Mucosa of stomach (tissue), 1 donor: ENCODE measurements at regions not wholly inside any gene's neighbourhood (a gene's known extent, or its start where the extent isn't known, plus 50 kb on each side); places are given as distances from the start of the nearest gene placed in this dataset.
"Not testable (repeated sequence)": the region's sequence is repeated elsewhere in the genome, so short reads cannot be mapped to it uniquely, and the experiment has no call there.

ENCODE experiments used
- H3K27me3 ChIP-seq: one replicate; pipeline ENCODE4 v1.7.0; 2013; ENCODE audit warnings: mild to moderate bottlenecking, low read length; ENCODE audit not compliant: control insufficient read depth, insufficient read depth
- H3K36me3 ChIP-seq: one replicate; pipeline ENCODE4 v1.7.0; 2013; ENCODE audit warnings: low read length; ENCODE audit not compliant: control insufficient read depth, insufficient read depth
- H3K4me1 ChIP-seq: one replicate; pipeline ENCODE4 v1.7.0; 2013; ENCODE audit warnings: mild to moderate bottlenecking, low read length; ENCODE audit not compliant: control insufficient read depth, insufficient read depth
- H3K4me3 ChIP-seq: one replicate; pipeline ENCODE4 v1.7.0; 2013; ENCODE audit warnings: low read length
- H3K9ac ChIP-seq: one replicate; pipeline ENCODE4 v1.7.0; 2013; ENCODE audit warnings: mild to moderate bottlenecking, low read length, moderate library complexity
- H3K9me3 ChIP-seq: one replicate; pipeline ENCODE4 v1.7.0; 2013; ENCODE audit warnings: mild to moderate bottlenecking, low read length, moderate library complexity; ENCODE audit not compliant: control insufficient read depth
- donor health status: Pancreatic carcinoma.

DNA sequence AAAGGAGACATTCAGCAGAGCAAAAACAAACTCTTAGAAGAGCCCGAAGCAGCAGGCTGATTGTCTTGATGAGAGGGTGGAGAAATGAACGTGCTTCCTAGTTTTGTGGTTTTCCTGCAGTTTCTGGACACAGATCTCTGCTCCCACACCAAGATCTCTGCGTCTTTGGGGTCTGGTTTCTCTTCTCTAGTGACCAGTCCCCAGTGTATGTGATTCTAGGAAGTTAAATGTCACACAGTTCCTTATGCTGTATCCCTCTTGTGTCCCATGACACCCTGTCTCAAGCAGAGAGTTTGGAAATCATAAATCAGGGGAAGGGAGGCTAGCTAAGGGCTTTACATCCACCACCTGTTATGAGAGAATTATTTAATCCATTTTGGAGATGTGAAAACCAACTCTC lies 55.4 kb upstream of the KLF14 start:
- Histone ChIP-seq H3K27me3 (peaks cover 4% of the 10 kb centered on the region), H3K36me3 (no peaks in the 10 kb centered on the region), H3K4me1 (no peaks in the 10 kb centered on the region), H3K4me3 (no peak overlapping the region), H3K9me3 (no peaks in the 10 kb centered on the region), H3K9ac (no peak overlapping the region)

GRCh38 chr7:130791746-130792145 lies 57.7 kb upstream of the KLF14 start:
- H3K9me3 ChIP-seq: no peaks in the 10 kb centered on the region
- H3K4me3 ChIP-seq: no peak overlapping the region
- H3K27me3 ChIP-seq: peaks cover 4% of the 10 kb centered on the region
- H3K4me1 ChIP-seq: no peaks in the 10 kb centered on the region
- H3K9ac ChIP-seq: no peak overlapping the region
- H3K36me3 ChIP-seq: no peaks in the 10 kb centered on the region

GRCh38 chr7:130793855-130794618 lies 60.0 kb upstream of the KLF14 start:
- no peaks in the 10 kb centered on the region for H3K9me3 ChIP-seq
- H3K27me3 ChIP-seq: peaks cover 4% of the 10 kb centered on the region
- no peak overlapping the region for H3K9ac ChIP-seq
- no peak overlapping the region for H3K4me3 ChIP-seq
- no peaks in the 10 kb centered on the region for H3K4me1 ChIP-seq
- no peaks in the 10 kb centered on the region for H3K36me3 ChIP-seq

DNA sequence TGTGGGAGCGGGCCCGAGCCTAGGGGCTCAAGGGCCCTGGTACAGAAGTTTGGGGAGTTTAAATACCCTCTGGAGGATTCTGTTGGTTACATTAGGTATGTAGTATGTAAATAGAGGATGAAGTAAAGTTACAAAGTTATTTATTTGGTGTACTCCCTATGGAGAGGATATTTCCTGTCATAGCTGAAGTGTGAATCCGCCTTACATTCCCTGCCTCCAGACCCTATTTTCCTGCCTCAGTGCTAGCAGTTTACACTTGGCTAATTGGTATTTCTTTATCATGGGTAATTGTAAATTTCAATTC lies 60.6 kb upstream of the KLF14 start:
- Histone ChIP-seq H3K4me3 (no peak overlapping the region), H3K9me3 (no peaks in the 10 kb centered on the region), H3K4me1 (no peaks in the 10 kb centered on the region), H3K27me3 (peaks cover 4% of the 10 kb centered on the region), H3K9ac (no peak overlapping the region), H3K36me3 (no peaks in the 10 kb centered on the region)

DNA sequence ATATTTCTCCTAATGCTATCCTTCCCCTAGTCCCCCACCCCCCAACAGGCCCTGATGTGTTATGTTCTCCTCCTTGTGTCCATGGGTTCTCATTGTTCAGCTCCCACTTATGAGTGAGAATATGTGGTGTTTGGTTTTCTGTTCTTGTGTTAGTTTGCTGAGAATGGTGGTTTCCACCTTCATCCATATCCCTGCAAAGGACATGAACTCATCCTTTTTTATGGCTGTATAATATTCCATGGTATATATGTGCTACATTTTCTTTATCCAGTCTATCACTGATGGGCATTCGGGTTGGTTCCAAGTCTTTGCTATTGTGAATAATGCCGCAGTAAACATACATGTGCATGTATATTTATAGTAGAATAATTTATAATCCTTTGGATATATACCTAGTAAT lies 62.4 kb upstream of the KLF14 start:
- H3K4me3 ChIP-seq, H3K9ac ChIP-seq, H3K9me3 ChIP-seq, H3K4me1 ChIP-seq, H3K36me3 ChIP-seq, H3K27me3 ChIP-seq: not testable (repeated sequence)

DNA sequence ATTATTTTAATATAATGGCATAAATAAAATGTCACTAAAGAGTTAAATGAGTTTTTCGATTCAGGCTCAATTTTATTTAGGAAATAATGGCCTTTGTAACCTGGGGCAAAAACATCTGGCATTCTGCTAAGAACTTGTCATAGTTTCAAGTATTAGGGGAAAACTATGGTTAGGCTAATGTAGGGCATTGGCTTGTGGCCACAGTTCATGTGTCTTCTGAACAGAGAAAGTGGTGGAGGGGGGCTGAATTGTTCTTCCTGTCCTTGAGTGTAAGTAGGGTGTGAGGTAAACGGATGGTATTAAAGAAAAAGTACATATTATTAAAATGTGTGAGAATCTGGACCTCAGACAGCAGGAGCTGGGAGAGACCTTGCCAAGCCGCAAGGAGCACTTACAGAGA lies 69.1 kb upstream of the KLF14 start:
- no peaks in the 10 kb centered on the region for H3K36me3 ChIP-seq
- no peaks in the 10 kb centered on the region for H3K9me3 ChIP-seq
- H3K4me1 ChIP-seq: no peaks in the 10 kb centered on the region
- H3K9ac ChIP-seq: no peak overlapping the region
- H3K27me3 ChIP-seq: no peaks in the 10 kb centered on the region
- H3K4me3 ChIP-seq: no peak overlapping the region

DNA sequence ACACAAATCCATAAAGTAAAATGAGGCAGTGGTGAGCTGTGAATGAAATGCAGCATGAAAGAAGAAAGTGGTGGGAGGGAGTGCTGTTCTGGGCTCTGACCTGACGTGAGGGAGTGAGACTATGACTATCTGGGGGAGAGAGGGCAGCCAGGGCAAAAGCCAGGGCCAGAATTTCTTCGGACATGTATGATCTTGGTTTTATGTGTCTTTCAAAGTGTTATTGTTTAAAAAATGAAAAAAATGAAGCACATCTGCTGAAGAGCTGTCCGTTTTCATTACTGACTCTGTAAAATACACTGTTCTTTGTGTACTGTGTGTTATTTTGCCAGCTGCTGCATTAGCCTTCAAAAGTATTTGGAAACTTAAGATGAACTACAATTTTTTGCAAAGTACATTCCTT lies 70.2 kb upstream of the KLF14 start:
- H3K4me1 ChIP-seq: no peaks in the 10 kb centered on the region

GRCh38 chr7:130812819-130813218 lies 78.8 kb upstream of the KLF14 start:
- not testable (repeated sequence) for H3K9ac ChIP-seq, H3K4me1 ChIP-seq, H3K9me3 ChIP-seq, H3K27me3 ChIP-seq, H3K4me3 ChIP-seq, H3K36me3 ChIP-seq

More for the DNA sequence above, 70.2 kb upstream of the KLF14 start:
- H3K9ac ChIP-seq: no peak overlapping the region
- no peak overlapping the region for H3K4me3 ChIP-seq
- no peaks in the 10 kb centered on the region for H3K36me3 ChIP-seq
- no peaks in the 10 kb centered on the region for H3K9me3 ChIP-seq
- no peaks in the 10 kb centered on the region for H3K27me3 ChIP-seq

- Histone ChIP-seq H3K27me3 (no peaks in the 10 kb centered on the region), H3K9me3 (no peaks in the 10 kb centered on the region), H3K4me3 (no peak overlapping the region), H3K4me1 (no peaks in the 10 kb centered on the region), H3K9ac (no peak overlapping the region), H3K36me3 (no peaks in the 10 kb centered on the region)
Observed at GRCh38 chr7:130814778-130815335, 80.8 kb upstream of the KLF14 start.

DNA sequence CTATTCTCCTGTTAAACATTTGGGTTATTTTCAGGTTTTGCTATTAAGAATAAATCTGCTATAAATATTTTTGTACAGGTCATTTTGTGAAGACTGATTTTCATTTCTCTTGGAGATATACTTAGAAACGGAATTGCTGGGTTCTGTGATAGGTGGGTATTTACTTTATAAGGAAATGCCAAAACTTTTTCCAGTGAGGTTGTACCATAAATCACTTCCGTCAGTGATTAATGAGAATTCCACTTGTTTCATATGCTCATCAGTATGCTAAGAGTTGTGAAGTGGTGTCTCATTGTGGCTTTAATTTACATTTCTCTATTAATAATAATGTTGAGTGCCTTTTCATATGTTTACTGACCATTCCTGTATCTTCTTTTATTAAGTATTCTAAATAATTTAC lies 84.0 kb upstream of the KLF14 start:
- H3K36me3 ChIP-seq: no peaks in the 10 kb centered on the region
- no peak overlapping the region for H3K4me3 ChIP-seq
- H3K4me1 ChIP-seq: no peaks in the 10 kb centered on the region
- no peaks in the 10 kb centered on the region for H3K9me3 ChIP-seq
- H3K9ac ChIP-seq: no peak overlapping the region
- H3K27me3 ChIP-seq: no peaks in the 10 kb centered on the region

DNA sequence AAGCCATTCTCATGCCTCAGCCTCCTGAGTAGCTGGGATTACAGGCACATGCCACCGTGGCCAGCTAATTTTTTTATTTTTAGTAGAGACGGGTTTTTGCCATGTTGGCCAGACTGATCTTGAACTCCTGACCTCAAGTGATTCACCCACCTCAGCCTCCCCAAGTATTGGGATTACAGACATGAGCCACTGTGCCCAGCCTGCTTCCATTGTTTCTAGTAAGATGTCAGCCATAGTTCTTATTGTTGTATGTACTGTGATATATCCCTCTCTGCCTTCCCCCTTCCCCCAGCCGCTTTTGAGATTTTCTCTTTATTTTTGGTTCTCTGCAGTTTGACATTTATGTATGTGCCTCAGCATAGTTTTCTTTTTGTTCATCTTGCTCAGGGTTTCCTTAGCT lies 87.9 kb upstream of the KLF14 start:
- H3K9ac ChIP-seq: no peak overlapping the region
- no peaks in the 10 kb centered on the region for H3K36me3 ChIP-seq
- H3K4me3 ChIP-seq: no peak overlapping the region
- H3K9me3 ChIP-seq: peaks cover 4% of the 10 kb centered on the region
- H3K4me1 ChIP-seq: no peaks in the 10 kb centered on the region
- no peaks in the 10 kb centered on the region for H3K27me3 ChIP-seq

DNA sequence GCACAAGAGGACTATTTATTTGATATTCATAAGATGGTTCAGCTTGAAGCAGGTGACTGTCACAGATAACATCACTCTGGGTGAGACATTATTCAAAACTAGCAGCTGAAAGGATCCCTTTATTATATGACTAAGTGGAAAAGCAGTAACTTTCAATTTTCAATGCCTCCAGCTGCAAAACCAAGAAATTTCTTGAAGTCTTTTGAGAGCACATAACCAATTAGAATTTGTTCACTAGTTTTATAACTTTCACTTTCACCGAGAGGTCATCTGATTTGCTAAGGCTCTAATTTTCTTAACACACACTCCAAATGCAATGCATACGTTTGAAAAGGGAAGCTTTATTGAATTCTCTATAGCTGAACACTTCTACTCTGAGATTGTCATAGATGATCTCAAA lies 88.6 kb upstream of the KLF14 start:
- Histone ChIP-seq H3K4me1 (no peaks in the 10 kb centered on the region), H3K4me3 (no peak overlapping the region), H3K9me3 (peaks cover 4% of the 10 kb centered on the region), H3K27me3 (no peaks in the 10 kb centered on the region), H3K9ac (no peak overlapping the region), H3K36me3 (no peaks in the 10 kb centered on the region)

GRCh38 chr7:130823060-130823459 lies 89.1 kb upstream of the KLF14 start:
- no peaks in the 10 kb centered on the region for H3K36me3 ChIP-seq
- no peaks in the 10 kb centered on the region for H3K27me3 ChIP-seq
- no peak overlapping the region for H3K9ac ChIP-seq
- no peak overlapping the region for H3K4me3 ChIP-seq
- peaks cover 4% of the 10 kb centered on the region for H3K9me3 ChIP-seq
- no peaks in the 10 kb centered on the region for H3K4me1 ChIP-seq
